ENCODE measurements at regions not wholly inside any gene's neighbourhood (a gene's known extent, or its start where the extent isn't known, plus 50 kb on each side); places are given as distances from the start of the nearest gene placed in this dataset.
A peak's percentile ranks its signal among the peaks of the same experiment; 100 is the strongest.
"Not testable (repeated sequence)": the region's sequence is repeated elsewhere in the genome, so short reads cannot be mapped to it uniquely, and the experiment has no call there.

DNA sequence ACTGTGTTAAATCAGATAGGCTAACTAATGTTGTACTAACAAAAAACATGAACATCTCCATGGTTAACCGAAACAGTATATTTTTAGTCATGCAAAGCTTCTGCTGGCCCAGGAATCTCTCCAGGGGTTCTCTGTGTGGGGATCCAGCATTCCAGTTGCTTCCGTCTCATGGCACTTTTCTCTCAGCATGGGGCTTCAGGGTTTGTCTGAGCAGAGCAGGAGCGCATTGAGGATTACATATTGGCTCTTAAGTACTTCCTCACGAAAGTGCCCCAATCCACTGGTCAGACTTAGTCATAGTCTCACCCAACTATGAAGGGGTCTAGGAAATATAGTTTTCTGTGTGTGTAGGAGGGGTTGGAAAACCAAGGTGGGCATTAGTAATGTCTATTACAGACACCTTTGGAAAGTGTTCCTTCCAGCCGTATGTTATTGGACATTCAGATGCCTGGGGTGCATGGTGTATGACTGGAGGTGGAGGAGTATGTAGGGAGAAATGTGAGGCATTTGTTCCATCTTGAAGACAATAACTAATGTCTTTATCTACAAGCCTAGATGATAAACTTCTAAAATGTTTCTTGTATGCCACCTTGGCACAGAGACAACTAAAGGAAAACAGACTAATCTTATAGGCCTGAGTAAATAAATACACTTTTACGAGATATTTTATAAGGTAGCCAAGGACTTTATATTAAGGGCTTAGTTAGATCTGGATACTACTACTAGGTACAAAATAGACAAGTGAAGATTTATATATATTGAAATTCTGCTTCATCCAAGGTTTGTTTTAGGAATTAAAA lies 123.8 kb upstream of the ZEB2 start:
- DNase-seq, result no peak

DNA sequence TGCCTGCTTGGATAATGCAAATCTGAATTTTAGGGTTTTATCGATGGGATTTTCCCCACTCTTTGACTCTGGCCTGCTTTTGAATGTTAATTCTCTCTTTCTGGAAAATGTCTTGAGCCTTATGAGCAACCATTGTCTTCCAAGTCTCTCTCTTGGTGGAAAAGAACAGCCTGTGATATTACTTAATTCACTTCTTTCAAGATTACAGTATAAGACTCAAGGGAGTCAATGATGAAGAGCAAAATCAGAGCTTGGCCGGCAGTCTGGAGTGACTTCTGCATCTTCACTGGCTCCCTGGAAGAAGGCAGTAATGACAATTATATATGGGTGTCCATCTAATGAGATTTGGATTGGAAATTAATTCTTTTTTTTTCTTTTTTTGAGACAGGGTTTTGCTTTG lies 122.9 kb upstream of the ZEB2 start:
- DNase-seq, result no peak

DNA sequence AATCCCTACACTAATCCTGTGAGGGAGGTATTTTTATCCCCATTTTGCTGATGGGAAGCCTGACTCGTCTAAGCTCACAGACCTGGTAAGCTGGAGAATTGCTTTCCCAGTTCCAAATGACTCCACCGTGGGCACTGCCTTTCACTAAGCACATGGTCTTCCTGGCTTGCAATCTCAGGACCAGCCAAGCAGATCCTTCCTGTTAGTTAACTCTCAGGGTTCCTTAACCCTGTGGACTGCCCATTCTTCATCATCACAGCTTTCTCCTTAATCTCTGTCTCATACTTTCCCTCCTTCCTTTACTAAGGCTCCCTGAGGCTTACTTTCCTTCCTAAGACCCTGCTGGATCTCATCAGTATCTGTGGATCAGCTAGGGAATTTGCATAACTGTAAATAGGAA lies 122.2 kb upstream of the ZEB2 start:
- peak in 1 of 3 donors; percentile 13 for DNase-seq

DNA sequence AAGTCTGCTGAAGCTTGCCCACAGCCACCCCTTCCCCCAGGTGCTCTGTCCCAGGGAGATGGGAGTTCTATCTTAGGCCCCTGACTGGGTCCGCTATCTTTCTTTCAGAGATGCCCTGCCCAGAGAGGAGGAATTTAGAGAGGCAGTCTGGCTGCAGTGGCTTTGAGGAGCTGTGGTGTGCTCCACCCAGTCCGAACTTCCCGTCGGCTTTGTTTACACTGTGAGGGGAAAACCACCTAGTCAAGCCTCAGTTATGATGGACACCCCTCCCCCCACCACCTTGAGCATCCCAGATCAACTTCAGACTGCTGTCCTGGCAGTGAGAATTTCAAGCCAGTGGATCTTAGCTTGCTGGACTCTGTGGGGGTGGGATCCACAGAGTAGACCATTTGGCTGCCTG lies 118.3 kb upstream of the ZEB2 start:
- DNase-seq, result not testable (repeated sequence)

DNA sequence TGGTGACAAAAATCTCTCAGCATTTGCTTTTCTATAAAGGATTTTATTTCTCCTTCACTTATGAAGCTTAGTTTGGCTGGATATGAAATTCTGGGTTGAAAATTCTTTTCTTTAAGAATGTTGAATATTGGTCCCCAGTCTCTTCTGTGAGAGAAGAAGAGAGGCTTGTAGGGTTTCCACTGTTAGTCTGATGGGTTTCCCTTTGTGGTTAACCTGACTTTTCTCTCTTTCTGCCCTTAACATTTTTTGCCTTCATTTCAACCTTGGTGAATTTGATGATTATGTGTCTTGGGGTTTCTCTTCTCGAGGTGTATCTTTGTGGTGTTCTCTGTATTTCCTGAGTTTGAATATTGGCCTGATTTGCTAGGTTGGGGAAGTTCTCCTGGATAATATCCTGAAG lies 116.9 kb upstream of the ZEB2 start:
- not testable (repeated sequence) for DNase-seq

DNA sequence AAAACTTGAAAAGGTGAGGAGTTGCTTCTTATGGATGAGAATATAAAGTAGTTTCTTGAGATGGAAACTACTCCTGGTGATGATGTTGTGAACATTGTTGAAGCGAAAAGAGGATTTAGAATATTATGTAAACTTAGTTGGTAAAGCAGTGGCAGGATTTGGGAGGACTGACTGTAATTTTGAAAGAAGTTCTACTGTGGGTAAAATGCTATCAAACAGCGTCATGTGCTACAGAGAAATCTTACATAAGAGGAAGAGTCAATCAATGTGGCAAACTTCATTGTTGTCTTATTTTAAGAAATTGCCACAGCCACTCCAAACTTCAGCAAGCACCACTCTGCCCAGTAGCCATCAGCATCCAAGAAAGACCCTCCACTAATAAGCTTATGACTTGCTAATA lies 112.9 kb upstream of the ZEB2 start:
- no peak for DNase-seq

DNA sequence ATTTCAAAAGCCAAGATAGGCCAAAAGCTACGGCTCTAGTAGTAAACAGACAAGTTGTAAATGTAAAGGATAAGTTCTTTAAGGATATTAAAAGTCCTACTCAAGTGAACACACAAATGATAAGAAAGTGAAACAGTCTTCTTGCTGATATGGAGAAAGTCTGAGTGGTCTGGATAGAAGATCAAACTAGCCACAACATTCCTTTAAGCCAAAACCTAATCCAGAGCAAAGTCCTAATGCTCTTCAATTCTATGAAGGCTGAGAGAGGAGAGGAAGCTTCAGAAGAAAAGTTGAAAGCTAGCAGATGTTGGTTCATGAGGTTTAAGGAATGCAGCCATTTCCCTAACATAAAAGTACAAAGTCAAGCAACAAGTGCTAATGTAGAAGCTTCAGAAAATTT lies 111.7 kb upstream of the ZEB2 start:
- DNase-seq, result no peak

DNA sequence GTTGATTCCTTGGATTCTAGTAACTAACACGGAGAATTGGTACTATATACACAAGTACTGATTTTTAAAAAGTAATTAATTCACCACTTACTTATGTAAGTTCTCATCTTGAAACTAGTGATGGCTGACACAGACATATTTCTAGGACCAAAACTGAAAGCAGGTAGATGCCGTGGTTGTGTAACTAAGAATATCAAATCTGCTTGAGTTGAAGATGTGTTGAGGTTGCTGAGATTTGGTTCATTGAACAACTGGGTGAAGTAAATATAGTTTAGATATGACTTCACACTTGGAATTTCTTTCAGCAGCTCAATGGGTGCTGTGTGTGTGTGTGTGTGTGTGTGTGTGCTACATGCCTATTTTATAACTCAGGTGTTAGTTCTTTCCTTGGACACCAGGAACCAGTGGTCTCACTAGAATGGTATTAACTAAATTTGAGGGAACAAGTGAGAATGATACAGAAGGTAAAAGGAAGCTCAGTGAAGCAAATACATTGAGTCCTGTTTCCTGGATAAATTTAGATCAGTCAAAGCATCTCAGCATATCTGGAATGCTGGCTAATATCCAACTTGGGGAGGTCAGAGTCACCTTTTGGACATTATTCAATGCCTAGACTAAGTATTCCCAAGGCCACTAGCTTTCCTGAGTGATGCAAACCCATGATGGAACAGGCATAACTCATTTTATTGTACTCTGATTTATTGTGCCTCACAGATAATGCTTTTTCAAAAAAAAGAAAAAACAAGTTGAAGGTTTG lies 110.7 kb upstream of the ZEB2 start:
- no peak for DNase-seq

DNA sequence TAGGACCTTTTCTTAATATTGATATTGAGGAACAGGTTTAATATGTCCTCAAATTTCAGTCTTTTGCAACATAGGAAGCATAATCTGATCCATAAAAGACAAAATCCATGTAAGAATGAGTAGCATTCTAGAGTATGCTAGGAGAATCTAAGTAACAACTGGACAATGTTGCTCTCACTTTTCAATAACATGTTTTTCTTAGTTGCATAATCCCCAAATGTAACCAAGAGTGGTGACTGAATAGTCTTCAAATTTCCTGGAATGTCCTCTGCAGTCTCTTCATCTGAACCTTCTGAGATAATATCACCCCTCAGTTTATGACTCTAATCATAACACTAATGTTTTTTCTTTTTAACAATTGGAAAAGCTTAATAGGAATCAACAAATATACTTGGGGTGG lies 110.0 kb upstream of the ZEB2 start:
- no peak for DNase-seq

DNA sequence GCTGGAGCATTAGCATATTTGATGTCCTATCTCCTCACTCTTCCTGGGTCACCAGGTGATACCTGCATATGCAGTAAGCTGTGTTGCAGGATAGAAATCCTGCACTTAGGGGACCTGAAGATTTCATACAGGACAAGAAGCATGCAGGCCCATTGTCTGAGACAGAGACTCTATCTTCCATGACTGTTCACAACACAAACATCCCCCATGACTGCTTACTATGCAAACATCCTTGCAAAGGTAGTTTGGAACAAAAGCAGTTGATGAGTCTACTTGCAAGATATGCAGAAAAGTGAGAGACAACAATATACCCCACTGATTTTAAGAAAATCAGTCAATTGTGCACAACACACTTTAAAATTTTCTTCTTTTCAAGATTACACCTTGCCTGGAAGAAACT lies 108.6 kb upstream of the ZEB2 start:
- DNase-seq, result no peak

DNA sequence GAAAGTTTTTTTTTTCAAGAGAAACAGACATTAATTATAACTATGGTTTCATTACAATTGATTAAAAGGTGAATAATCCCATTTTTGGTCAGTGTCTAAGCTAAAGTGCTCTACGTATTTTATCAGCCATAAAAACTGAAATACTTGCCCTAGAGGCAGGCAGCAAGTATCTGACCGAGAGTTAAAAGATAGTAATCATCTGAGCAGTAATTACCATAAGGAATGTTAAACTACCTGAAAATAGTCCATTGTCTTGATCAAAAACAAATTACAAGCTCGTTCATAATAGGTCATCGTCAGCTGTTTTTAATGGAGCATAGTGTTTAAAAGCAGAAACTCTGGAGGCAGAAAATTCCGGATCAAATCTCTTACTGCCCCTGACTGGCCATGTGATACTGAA lies 105.7 kb upstream of the ZEB2 start:
- no peak for DNase-seq

DNA sequence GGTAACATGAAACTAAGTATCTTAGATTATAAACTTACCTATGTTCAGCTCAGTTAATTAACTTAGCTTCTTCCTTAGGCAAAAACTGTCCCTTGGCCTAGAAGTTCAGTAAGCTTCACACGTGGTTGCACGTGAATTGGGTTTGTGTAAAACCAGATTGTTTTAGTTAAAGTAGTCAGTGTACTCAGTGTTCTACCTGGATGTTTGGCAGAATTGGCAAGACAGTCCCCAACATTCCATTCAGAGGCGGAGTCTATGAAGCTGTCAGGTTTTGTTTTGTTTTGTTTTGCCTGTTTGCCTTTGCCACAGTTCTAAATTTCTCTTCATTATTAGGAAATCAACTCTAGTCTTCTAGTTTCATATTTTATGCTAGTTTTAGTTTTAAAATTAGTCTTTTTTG lies 105.3 kb upstream of the ZEB2 start:
- DNase-seq, result no peak

DNA sequence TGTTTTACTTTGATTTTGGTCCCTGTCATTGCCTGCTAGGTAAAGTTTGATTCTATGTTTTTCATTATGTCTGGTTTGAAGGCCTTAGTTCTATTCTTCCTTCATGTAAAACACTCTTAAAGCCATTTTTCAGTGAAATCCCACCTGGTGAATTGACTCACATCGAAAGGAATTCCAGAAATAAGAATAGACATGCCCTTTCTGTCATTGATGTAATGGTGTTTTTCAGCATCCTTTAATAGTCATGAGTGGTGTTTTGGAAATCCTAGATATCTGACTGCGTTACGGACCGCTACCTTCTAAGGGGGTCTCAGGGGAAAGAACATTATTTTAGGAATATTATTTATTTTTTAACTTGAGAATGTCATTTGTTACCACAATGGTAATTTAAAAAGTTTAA lies 104.5 kb upstream of the ZEB2 start:
- no peak for DNase-seq

DNA sequence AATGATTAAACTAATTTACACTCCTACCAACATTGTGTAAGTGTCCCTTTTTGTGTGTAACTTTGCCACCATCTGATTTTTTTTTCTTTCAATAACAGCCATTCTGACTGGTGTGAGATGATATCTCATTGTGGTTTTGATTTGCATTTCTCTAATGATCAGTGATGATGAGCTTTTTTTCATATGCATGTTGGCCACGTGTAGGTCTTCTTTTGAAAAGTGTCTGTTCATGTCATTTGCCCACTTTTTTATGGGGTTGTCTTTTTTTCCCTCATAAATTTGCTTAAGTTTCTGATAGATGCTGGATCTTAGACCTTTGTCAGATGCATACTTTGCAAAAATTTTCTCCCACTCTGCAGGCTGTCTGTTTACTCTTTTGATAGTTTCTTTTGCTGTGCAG lies 102.5 kb upstream of the ZEB2 start:
- DNase-seq, result not testable (repeated sequence)

DNA sequence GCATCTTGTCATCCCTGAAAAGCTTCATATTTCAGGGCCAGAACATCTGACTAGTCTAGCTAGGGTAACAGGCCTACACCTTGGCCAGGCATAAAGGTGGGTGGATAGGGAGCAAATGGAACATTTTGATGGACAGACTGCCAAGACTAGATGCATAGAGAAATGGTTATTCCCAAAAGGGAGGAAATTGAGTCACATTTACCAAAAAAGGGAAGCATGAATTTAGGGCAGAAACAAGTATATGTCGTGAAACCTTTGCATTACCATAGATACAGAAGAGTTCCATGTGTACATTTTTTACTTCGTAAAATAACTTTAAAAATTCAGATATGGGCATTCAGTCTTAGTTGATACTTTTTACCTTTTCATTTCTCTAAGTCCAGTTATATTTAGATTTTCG lies 101.3 kb upstream of the ZEB2 start:
- DNase-seq, result peak in 2 of 3 donors; percentile 45 to 59

DNA sequence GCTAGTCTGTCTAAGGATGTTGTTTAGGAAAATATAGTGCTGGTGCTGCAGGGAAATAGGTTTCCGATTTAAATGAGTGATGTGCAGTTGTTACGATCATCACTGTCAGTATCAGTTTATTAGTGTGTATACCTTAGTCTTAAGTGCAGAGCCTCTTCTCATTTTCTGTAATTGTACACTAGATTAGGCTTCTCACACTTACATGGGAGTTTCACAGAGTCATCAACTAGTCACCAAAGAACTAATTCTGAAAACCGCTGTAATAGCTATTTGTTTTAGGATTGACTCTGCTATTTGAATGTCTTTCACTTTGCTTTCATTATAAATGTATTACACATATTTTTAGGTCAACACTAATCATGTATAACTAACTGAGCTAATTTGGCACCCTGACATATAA lies 99.8 kb upstream of the ZEB2 start:
- DNase-seq, result no peak

DNA sequence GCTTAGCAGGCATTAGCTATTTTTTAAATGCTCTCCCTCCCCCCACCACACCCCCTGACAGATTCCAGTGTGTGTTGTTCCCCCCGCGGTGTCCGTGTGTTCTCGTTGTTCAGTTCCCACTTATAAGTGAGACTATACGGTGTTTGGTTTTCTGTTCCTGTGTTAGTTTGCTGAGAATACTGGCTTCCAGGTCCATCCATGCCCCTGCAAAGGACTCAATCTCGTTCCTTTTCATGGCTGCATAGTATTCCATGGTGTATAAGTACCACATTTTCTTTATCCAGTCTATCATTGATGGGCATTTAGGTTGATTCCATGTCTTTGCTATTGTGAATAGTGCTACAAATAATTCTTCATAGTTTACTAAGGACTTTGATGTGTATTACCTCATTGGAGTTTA lies 97.3 kb upstream of the ZEB2 start:
- not testable (repeated sequence) for DNase-seq

DNA sequence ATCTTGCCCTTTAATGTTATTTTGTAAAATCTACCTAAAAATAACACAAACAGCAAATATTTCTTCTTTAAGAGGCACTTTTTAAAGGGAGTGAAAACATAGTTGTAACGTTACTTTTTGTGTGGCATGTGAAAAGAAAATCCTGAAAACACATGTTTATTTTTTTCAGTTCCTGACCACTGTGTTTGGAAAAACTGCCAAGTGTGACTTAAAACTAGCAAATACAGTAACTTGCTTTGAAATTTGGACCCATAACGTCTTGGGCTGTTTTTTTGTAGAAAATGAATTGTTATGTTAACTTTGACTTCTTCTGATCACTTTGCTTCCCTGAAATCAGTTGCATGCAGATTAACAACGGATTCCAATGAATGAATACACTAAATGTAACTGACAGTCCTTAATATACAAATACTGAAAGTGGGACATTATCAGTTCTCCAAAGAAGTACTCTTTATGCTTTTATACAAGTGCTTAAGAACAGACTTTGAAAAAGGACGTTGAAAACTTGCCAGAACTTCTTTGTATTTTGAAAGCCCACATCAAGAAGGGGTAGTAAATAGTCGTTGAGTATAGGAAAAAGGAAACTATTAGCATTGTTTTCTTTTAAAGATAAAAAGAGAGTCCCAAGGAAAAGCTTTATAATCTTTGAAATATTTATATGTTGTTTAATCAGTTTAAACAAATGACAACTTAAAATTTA lies 96.1 kb upstream of the ZEB2 start:
- DNase-seq, result no peak

DNA sequence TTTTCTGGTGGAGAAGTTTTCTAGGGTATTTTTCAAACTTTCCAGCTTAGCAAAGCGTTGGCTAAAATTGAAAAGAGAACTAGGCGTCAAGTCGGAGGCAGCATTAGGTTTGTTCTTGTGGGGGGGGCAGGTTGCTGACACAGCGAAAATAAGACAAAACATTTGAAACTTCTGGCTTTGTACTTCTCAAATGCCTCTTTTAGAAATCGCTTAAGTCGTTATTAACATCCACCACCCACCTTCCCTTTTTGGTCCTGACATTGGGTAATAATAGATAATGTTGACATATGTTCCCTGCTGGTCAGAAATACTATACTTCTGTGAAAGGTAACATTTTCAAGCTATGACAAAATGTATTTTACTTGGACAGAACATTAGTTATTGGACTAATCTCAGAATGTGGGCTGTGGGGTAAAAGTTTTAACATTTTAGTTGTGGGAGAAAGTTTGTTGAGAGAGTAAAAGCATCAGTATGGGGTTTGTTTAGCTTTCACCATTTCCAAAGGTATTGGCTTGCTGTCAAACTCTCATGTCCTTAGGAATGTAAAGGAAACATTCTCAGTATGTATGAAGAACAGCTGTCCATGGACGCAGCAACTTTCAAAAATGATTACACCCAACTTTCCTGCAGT lies 88.1 kb upstream of the ZEB2 start:
- peak; percentile 90 to 97 (median 97) for DNase-seq

DNA sequence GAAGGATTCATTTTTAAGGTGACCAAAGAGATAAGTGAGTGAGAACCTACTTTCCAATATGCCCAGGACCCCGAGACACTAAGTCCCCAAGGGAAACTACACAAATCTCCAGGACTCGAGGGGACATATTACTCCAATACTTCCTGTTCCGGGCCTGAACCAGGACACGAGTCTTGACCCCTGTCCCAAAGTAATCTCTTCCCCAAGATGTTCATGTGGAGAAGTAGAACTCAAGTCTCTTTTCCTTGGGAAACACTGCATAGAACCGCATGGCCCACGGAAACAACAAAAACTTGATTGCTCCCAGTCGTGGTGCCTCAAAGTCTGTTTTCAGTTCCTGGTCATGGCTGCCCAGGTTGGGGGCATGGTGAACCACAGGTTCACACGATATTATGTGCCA lies 87.2 kb upstream of the ZEB2 start:
- DNase-seq, result peak; percentile 22 to 30 (median 27)

DNA sequence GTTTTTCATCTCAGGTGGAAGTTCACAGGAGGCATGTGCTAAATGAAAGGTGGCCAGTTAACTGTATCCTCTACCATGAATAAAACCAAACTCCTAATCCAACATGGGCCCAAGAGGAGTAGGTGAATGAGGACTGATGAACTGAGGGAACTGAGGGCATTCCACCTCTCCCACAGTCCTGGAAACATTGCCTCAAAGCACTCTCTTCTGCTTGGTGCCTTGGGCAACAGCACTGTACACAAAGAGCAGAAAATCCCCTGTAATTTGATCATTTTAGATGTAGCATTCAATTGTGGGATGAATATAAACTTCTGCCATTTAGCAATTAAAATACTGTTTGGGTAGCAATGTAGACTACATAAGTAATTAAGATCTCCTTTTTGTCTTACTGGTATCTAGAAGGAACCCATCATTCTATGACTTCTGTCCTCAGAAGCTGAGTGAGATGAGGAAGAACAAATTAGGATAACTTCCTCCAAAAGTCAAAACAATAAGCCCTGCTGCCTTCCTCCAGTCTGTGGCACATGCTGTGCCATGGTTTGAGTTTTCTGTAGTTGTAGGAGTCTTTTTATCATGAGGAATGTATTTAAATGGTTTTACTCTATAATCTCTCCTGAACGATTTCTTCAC lies 86.7 kb upstream of the ZEB2 start:
- DNase-seq, result peak; percentile 64 to 79 (median 65)

DNA sequence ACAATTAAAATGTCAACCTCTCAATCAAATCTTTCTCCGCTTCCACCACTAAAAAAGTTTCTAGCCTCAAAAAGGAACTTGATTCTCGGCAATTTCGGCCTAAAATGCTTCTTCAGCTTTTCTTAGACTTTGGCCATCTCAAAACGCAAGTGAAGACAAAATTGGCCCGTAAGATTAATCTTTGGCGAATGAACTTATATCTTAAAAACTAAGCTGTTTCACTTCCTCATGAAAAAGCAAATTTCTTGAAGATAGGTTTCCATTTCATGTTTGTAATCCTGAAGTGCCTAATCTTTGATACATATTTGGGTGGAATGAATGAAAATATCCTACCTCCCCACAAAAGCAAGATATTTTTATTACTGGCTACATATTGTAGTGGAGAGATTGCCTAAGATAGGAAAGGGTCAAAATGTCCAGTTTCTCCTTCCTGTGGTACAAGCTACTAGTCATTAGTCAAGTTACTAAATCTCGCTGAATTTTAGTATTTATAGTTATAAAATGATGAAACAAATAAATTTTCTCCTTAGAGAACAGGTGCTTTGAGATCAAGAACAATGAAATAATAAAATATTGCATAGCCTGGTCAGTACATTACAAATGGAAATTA lies 85.4 kb upstream of the ZEB2 start:
- peak; percentile 61 to 83 (median 78) for DNase-seq

Data from suppressor macrophage treated with lipopolysaccharide for 1 hour (primary cell).